HepG2 (cell line): ENCODE measurements at regions not wholly inside any gene's neighbourhood (a gene's known extent, or its start where the extent isn't known, plus 50 kb on each side); places are given as distances from the start of the nearest gene placed in this dataset.

ENCODE experiments used
- CBFB ChIP-seq: sonication (generic); formaldehyde crosslinking; IDR thresholded peaks from 2 replicates; pipeline ENCODE4 v1.4.0; 2020; ENCODE audit warnings: missing genetic modification reagents
- CREB1 ChIP-seq, 2 experiments: fragments of 450-650 bp in 1 of 2; IDR thresholded peaks; 2 replicates each; pipeline ENCODE4 v1.6.1; 2016 to 2017; ENCODE audit warnings: control low read depth in 1 of 2, mild to moderate bottlenecking in 1 of 2, missing compliant biosample characterization in 1 of 2, missing genetic modification characterization in 1 of 2
- GTF3A ChIP-seq: sonication (generic); formaldehyde crosslinking; conservative IDR thresholded peaks from 2 replicates; pipeline ENCODE4 v1.4.0; 2020; ENCODE audit warnings: mild to moderate bottlenecking, missing genetic modification reagents
- SYNCRIP ChIP-seq: fragments of 200-400 bp; formaldehyde crosslinking; IDR thresholded peaks from 2 replicates; pipeline ENCODE4 v1.6.1; 2018; ENCODE audit warnings: mild to moderate bottlenecking, low read depth, low read length; ENCODE audit not compliant: insufficient read depth
- TF ChIP-seq, protein P1 (sequence below): sonication (generic); formaldehyde crosslinking; IDR thresholded peaks from 2 replicates; pipeline ENCODE4 v1.5.0; 2020; ENCODE audit warnings: mild to moderate bottlenecking, missing genetic modification reagents, moderate library complexity

DNA sequence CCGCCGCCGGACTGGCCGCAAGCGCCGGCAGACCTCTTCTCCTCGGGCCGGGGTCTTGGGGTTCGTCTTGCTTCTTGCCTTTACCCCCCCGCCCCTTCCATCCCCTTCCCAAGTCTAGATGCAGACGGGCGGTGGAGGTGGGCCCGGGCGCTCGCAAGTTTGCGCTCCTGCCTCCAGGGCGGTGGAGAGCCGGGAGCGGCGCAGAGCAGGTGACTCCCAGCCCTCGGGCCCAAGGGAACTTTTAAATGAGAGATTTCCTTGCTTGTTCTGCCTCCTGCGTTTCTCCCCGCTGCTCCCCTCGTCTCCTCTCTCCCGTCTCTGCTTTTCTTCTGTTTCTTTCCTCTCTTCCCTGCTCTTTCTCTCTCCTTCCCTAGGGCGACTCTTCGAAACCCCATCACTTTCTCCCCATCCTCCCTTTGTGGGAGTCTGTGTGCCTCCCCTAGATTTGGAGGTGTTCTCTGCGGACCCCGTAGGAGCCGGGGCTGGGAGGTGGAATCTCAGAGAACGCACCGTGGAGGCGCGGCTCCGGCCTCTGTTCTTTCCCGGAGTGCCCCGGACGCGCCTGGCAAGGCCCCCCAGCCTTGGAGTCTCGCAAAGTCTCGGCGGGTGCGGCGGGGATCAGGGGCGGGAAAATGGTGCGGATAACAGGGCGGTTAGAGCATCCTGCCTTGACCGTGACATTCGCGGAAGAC is 114.7 kb upstream of the MYL2 start:
- TF ChIP-seq CREB1 (IDR thresholded peaks at IDR 0.05) (no peak), CREB1 (CRISPR knock-in tag; IDR thresholded peaks at IDR 0.05) (no peak), SYNCRIP (no peak), GTF3A (CRISPR knock-in tag) (no peak), CBFB (CRISPR knock-in tag) (no peak)
- TF ChIP-seq, protein P1, sequence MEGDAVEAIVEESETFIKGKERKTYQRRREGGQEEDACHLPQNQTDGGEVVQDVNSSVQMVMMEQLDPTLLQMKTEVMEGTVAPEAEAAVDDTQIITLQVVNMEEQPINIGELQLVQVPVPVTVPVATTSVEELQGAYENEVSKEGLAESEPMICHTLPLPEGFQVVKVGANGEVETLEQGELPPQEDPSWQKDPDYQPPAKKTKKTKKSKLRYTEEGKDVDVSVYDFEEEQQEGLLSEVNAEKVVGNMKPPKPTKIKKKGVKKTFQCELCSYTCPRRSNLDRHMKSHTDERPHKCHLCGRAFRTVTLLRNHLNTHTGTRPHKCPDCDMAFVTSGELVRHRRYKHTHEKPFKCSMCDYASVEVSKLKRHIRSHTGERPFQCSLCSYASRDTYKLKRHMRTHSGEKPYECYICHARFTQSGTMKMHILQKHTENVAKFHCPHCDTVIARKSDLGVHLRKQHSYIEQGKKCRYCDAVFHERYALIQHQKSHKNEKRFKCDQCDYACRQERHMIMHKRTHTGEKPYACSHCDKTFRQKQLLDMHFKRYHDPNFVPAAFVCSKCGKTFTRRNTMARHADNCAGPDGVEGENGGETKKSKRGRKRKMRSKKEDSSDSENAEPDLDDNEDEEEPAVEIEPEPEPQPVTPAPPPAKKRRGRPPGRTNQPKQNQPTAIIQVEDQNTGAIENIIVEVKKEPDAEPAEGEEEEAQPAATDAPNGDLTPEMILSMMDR: no peak
